ENCODE measurements at regions not wholly inside any gene's neighbourhood (a gene's known extent, or its start where the extent isn't known, plus 50 kb on each side); places are given as distances from the start of the nearest gene placed in this dataset.

DNA sequence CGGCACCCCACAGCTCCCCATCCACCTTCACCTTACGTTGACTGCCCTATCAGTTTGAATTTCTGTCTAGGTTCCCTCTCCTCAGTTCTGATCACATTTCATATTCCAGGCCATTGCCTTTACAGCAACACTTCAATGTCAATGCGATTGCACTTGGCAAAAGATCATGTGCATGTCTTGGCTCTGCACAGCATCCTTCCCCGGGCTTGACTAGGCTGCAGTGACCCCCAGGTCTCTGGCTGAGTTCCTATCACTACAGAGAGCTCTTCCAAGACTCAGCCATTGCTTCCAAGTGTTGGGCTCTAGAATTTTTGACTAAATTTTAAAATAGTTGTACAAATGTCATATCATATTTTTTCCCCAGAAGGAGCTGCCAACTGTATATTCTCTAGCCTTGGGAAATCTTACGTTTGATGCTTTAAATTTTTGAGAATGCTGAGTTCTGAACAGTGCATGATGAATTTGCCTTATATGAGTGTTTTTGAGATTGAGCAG is 103.8 kb upstream of the NEDD4L start:
- TF ChIP-seq, protein P1, sequence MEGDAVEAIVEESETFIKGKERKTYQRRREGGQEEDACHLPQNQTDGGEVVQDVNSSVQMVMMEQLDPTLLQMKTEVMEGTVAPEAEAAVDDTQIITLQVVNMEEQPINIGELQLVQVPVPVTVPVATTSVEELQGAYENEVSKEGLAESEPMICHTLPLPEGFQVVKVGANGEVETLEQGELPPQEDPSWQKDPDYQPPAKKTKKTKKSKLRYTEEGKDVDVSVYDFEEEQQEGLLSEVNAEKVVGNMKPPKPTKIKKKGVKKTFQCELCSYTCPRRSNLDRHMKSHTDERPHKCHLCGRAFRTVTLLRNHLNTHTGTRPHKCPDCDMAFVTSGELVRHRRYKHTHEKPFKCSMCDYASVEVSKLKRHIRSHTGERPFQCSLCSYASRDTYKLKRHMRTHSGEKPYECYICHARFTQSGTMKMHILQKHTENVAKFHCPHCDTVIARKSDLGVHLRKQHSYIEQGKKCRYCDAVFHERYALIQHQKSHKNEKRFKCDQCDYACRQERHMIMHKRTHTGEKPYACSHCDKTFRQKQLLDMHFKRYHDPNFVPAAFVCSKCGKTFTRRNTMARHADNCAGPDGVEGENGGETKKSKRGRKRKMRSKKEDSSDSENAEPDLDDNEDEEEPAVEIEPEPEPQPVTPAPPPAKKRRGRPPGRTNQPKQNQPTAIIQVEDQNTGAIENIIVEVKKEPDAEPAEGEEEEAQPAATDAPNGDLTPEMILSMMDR (conservative IDR thresholded peaks at IDR 0.05 in 1 of 2, IDR thresholded peaks at IDR 0.05 in 1 of 2; ENCODE audit: extremely low read depth in 1 of 2, insufficient read depth in 1 of 2, low read depth in 1 of 2, low read length in 2 of 2) = no peak
- no peak for TF ChIP-seq EZH2 (IDR thresholded peaks at IDR 0.05; ENCODE audit: borderline replicate concordance, low read length)

Data from mammary epithelial cell (primary cell).